DOHH2 (cell line): ENCODE measurements at regions not wholly inside any gene's neighbourhood (a gene's known extent, or its start where the extent isn't known, plus 50 kb on each side); places are given as distances from the start of the nearest gene placed in this dataset.

Experiments
- H3F3A ChIP-seq: fragments of 200-600 bp; sonication (generic), shearing (Covaris generic); 2 replicates; pipeline ENCODE4 v1.6.0; 2016; ENCODE audit warnings: antibody characterized with exemption, mild to moderate bottlenecking; ENCODE audit not compliant: control insufficient read depth, insufficient read depth
- H3K27ac ChIP-seq: fragments of 200-600 bp; sonication (generic); 2 replicates; pipeline ENCODE4 v1.5.1; 2014; ENCODE audit warnings: low read depth, mild to moderate bottlenecking, low read length, moderate library complexity
- H3K27me3 ChIP-seq: fragments of 200-600 bp; sonication (generic); 2 replicates; pipeline ENCODE4 v1.6.1; 2014; ENCODE audit warnings: mild to moderate bottlenecking, low read length, mixed read lengths; ENCODE audit not compliant: control insufficient read depth
- H3K36me3 ChIP-seq: fragments of 200-600 bp; sonication (generic); 2 replicates; pipeline ENCODE4 v1.6.1; 2014; ENCODE audit warnings: mild to moderate bottlenecking, low read length, moderate library complexity, mixed read lengths; ENCODE audit not compliant: control insufficient read depth
- H3K4me1 ChIP-seq: fragments of 200-600 bp; sonication (generic); 2 replicates; pipeline ENCODE4 v1.6.1; 2014; ENCODE audit warnings: mild to moderate bottlenecking, low read length, mixed read lengths; ENCODE audit not compliant: control insufficient read depth
- H3K4me2 ChIP-seq: fragments of 200-600 bp; sonication (generic); 2 replicates; pipeline ENCODE4 v1.6.0; 2014; ENCODE audit warnings: mild to moderate bottlenecking, low read length, moderate library complexity
- H3K4me3 ChIP-seq: fragments of 200-600 bp; sonication (generic); 2 replicates; pipeline ENCODE4 v1.5.1; 2014; ENCODE audit warnings: mild to moderate bottlenecking, low read length, mixed read lengths
- H3K79me2 ChIP-seq: fragments of 200-600 bp; sonication (generic); 2 replicates; pipeline ENCODE4 v1.6.1; 2014; ENCODE audit warnings: mild to moderate bottlenecking, low read length, mixed read lengths; ENCODE audit not compliant: control insufficient read depth
- H3K9me2 ChIP-seq: fragments of 200-600 bp; sonication (generic); replicated peaks from 2 replicates; pipeline ENCODE4 v1.6.1; 2014; ENCODE audit warnings: mild to moderate bottlenecking, low read length, mixed read lengths; ENCODE audit not compliant: control insufficient read depth
- H3K9me3 ChIP-seq: fragments of 200-600 bp; sonication (generic); 2 replicates; pipeline ENCODE4 v1.6.1; 2014; ENCODE audit warnings: antibody characterized with exemption, low read length, mixed read lengths; ENCODE audit not compliant: control insufficient read depth, insufficient read depth
- H4K20me1 ChIP-seq: fragments of 200-600 bp; sonication (generic); 2 replicates; pipeline ENCODE4 v1.6.0; 2014; ENCODE audit warnings: low read depth, mild to moderate bottlenecking, antibody characterized with exemption, low read length, moderate library complexity; ENCODE audit not compliant: control insufficient read depth, insufficient read depth
- CTCF ChIP-seq: fragments of 200-600 bp; sonication (generic); IDR thresholded peaks from one replicate; pipeline ENCODE4 v1.5.1; 2014; ENCODE audit warnings: antibody characterized with exemption, mild to moderate bottlenecking, low read depth, low read length; ENCODE audit not compliant: poor library complexity, severe bottlenecking
- EZH2phosphoT487 ChIP-seq: fragments of 200-600 bp; sonication (generic); IDR thresholded peaks from 2 replicates; pipeline ENCODE4 v1.6.1; 2017; ENCODE audit warnings: borderline replicate concordance, mild to moderate bottlenecking, antibody characterized with exemption, low read length, moderate library complexity, mixed read lengths

- Histone ChIP-seq H3K9me3 (no peaks in the 10 kb centered on the region), H3F3A (no peaks in the 10 kb centered on the region), H3K36me3 (no peaks in the 10 kb centered on the region), H3K9me2 (no peaks in the 10 kb centered on the region), H3K4me3 (no peak overlapping the region), H3K4me1 (no peaks in the 10 kb centered on the region), H3K4me2 (no peak overlapping the region), H4K20me1 (no peaks in the 10 kb centered on the region), H3K79me2 (no peaks in the 10 kb centered on the region), H3K27me3 (no peaks in the 10 kb centered on the region), H3K27ac (no peak overlapping the region)
- TF ChIP-seq EZH2phosphoT487 (no peak), CTCF (no peak)
Measured at GRCh38 chr7:42790196-42790595, 121.7 kb downstream of the C7orf25 start.

- Histone ChIP-seq H3K9me3 (no peaks in the 10 kb centered on the region; the same call in 1 of the 2 replicates), H3K4me3 (no peak overlapping the region), H3K27ac (no peak overlapping the region), H3K4me1 (no peaks in the 10 kb centered on the region), H3K4me2 (no peak overlapping the region), H3K9me2 (no peaks in the 10 kb centered on the region), H3K79me2 (no peaks in the 10 kb centered on the region), H3F3A (no peaks in the 10 kb centered on the region), H3K36me3 (no peaks in the 10 kb centered on the region), H3K27me3 (no peaks in the 10 kb centered on the region), H4K20me1 (no peaks in the 10 kb centered on the region)
- no peak for TF ChIP-seq EZH2phosphoT487
- no peak for TF ChIP-seq CTCF
Measured at GRCh38 chr7:42774436-42774835, 137.4 kb downstream of the C7orf25 start.

GRCh38 chr7:42770114-42770513 lies 141.8 kb downstream of the C7orf25 start:
- no peaks in the 10 kb centered on the region for H3K4me1 ChIP-seq
- H3F3A ChIP-seq, result no peaks in the 10 kb centered on the region
- H3K79me2 ChIP-seq, result no peaks in the 10 kb centered on the region
- no peaks in the 10 kb centered on the region for H3K9me3 ChIP-seq
- H3K27ac ChIP-seq, result no peak overlapping the region
- H3K36me3 ChIP-seq, result no peaks in the 10 kb centered on the region
- no peaks in the 10 kb centered on the region for H3K27me3 ChIP-seq
- H3K4me2 ChIP-seq, result no peak overlapping the region
- no peak overlapping the region for H3K4me3 ChIP-seq
- H4K20me1 ChIP-seq, result no peaks in the 10 kb centered on the region
- no peaks in the 10 kb centered on the region; the same call in 1 of the 2 replicates for H3K9me2 ChIP-seq
- TF ChIP-seq CTCF, result no peak

GRCh38 chr7:42768045-42768444 lies 143.8 kb downstream of the C7orf25 start:
- H3K27me3 ChIP-seq, result no peaks in the 10 kb centered on the region
- no peaks in the 10 kb centered on the region for H3K4me1 ChIP-seq
- no peak overlapping the region for H3K4me3 ChIP-seq
- H3K9me3 ChIP-seq, result no peaks in the 10 kb centered on the region
- no peaks in the 10 kb centered on the region for H3K79me2 ChIP-seq
- H3F3A ChIP-seq, result no peaks in the 10 kb centered on the region
- H3K27ac ChIP-seq, result no peak overlapping the region
- H3K4me2 ChIP-seq, result no peak overlapping the region
- TF ChIP-seq EZH2phosphoT487, result no peak
- no peak for TF ChIP-seq CTCF
- no peaks in the 10 kb centered on the region for H4K20me1 ChIP-seq
- H3K9me2 ChIP-seq, result no peaks in the 10 kb centered on the region; the same call in 1 of the 2 replicates
- no peaks in the 10 kb centered on the region for H3K36me3 ChIP-seq
